Lower leg skin (tissue), 4 donors: ENCODE measurements at regions not wholly inside any gene's neighbourhood (a gene's known extent, or its start where the extent isn't known, plus 50 kb on each side); places are given as distances from the start of the nearest gene placed in this dataset.

ENCODE experiments used
- DNase-seq, 2 donors: peaks; one replicate each; pipeline ENCODE4 v3.0.0-alpha.2; 2019; ENCODE audit warnings: low spot score in 2 of 2
- H3K4me3 ChIP-seq: fragments of 200-600 bp; sonication (generic); 2 replicates; pipeline ENCODE4 v1.5.1; 2017; ENCODE audit warnings: mild to moderate bottlenecking, low read depth; ENCODE audit not compliant: poor library complexity, severe bottlenecking
- POLR2A ChIP-seq, 2 donors: fragments of 450-650 bp; IDR thresholded peaks; one replicate each; pipeline ENCODE4 v1.6.1; 2016 to 2017; ENCODE audit warnings: antibody characterized with exemption in 2 of 2, mild to moderate bottlenecking in 1 of 2, moderate library complexity in 1 of 2
- WGBS, 2 donors: methylation state at CpG; one replicate each; pipeline ENCODE4 v1.1.5; 2018; 5-methylcytosine and 5-hydroxymethylcytosine counted together
- intact Hi-C: fragments of 100-400 bp; cut with DNase I; formaldehyde crosslinking; loops from one replicate; pipeline ENCODE4 v1.15.0; 2023; ENCODE audit warnings: low total_unique reads
- TF ChIP-seq, protein P1 (sequence below), 3 donors: fragments of 450-650 bp; IDR thresholded peaks; one replicate each; pipeline ENCODE4 v1.5.1; 2016; ENCODE audit warnings: antibody characterized with exemption in 3 of 3, mild to moderate bottlenecking in 3 of 3, moderate library complexity in 2 of 3

DNA sequence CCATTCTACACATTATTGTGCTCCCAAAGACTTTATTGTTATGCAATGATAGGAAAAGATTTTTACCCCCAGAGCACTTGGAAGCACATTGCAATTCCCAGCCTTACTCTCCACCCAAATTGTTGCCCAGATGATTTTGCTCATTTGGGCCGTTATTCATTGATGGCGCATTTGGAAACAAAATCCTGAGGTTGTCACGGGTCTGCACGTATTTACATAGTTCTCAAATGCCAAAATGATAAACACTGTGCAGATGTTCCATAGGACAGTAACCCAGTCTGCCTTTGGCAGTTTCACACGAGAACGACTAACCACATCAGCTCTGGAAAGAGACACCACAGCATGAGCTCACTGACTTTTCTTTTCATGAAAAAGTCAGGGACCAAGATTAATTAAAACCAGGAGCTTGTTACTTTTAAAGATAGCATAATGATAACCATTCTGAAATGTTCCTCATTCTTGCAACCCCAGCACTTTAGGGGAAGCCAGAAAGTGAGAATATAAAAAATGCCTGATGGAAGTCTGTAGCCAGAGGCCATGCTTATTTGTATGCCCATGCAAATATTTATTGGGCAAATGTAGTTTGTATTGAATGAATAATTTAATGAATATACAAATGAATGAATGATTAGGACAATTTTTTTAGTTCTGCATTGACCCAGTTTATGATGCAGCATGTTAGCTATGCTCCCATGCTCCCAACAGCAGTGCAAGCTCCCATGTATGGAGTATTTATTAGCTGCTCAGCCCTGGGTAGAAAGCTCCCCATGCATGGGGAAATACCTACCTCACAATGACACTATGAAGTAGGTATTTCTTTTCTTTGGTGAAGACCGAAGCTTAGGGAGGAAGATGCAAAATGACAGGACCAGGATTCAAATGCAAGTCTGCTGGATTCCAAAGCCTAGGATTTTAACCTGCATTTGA, 84.6 kb downstream of the MAIP1 start:
- intact Hi-C loops, result no loop called here
- no peak for DNase-seq
- no peak overlapping the region for H3K4me3 ChIP-seq
- no peak for TF ChIP-seq POLR2A (IDR thresholded peaks at IDR 0.05)
- 46 to 52% methylated on average over 7 of the region's 7 CpGs for WGBS, 2 donors

DNA sequence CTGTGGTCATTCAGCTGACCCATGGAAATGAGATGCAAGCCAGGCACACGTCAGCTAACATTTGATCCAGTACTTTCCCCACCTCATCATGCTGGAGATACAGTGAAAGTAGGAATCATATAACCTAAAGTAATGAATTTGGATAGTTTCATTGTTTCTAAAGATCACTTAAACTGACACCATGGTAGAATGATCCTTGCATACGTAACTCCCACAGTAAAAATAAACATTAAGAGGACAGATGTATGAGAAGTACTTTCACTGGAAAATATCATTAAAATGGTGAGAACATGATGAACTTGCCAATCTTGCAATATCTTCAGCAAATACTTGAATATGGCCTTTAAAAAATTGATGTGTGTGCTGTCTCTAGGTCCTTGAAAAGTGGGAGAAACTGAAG, 85.4 kb downstream of the MAIP1 start:
- 91% methylated on average over 2 of the region's 2 CpGs for WGBS, 2 donors
- intact Hi-C loops, result no loop called here
- H3K4me3 ChIP-seq, result no peak overlapping the region
- no peak for DNase-seq
- TF ChIP-seq POLR2A (IDR thresholded peaks at IDR 0.05), result no peak
- TF ChIP-seq, protein P1, sequence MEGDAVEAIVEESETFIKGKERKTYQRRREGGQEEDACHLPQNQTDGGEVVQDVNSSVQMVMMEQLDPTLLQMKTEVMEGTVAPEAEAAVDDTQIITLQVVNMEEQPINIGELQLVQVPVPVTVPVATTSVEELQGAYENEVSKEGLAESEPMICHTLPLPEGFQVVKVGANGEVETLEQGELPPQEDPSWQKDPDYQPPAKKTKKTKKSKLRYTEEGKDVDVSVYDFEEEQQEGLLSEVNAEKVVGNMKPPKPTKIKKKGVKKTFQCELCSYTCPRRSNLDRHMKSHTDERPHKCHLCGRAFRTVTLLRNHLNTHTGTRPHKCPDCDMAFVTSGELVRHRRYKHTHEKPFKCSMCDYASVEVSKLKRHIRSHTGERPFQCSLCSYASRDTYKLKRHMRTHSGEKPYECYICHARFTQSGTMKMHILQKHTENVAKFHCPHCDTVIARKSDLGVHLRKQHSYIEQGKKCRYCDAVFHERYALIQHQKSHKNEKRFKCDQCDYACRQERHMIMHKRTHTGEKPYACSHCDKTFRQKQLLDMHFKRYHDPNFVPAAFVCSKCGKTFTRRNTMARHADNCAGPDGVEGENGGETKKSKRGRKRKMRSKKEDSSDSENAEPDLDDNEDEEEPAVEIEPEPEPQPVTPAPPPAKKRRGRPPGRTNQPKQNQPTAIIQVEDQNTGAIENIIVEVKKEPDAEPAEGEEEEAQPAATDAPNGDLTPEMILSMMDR (IDR thresholded peaks at IDR 0.05), result no peak

DNA sequence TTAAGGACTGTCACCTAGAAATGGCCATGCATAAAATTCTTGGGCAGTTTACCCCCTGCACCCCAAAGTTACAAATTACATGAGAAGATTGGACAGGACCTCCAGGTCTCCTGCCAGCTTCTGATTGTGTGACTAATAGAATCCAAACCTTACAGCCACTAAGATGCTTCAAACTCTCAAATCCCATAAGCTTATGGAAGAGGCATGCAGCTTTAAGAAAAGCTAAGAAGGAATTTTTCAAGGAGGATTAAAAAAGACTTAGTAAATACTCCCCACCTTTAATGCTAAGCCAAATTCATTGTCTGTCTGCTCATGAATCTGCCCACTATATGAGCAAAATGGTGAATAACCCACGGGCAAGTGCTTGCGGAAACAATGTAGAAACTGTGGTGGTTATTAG, 86.3 kb downstream of the MAIP1 start:
- H3K4me3 ChIP-seq, result no peak overlapping the region
- 73 to 80% methylated on average over 2 of the region's 2 CpGs for WGBS, 2 donors
- DNase-seq, result no peak
- TF ChIP-seq POLR2A (IDR thresholded peaks at IDR 0.05), result no peak
- TF ChIP-seq, protein P1 (IDR thresholded peaks at IDR 0.05), result no peak
- intact Hi-C loops, result no loop called here

DNA sequence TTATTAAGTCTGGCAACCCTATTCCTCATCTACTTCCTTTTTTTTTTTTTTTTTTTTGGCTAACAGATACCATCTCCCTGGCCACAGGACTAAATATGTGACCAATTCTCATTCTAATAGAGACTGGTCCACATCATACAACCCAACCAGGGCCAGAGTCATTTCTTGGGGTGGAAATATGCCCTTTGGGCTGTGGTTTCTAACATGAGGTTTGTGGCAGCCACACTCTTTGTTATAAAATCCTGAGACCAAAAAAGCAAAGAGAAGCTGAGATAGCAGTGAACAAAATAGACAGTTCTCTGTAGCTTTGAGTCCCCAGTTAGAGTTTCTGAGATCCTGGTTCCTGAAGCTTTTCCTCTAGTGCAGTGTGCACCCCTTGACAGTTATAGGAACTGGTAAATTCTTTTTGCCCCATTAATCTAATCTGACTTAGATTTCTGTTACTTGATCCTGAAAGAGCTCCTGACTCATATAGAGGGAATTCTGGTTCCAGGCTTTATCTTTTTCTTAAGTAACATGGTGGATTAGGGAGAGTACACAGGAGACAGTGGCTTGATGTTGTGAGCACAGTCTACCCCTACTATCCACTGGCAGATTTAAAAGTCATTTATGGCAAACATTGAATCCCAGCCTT, 86.8 kb downstream of the MAIP1 start:
- intact Hi-C loops, result no loop called here

DNA sequence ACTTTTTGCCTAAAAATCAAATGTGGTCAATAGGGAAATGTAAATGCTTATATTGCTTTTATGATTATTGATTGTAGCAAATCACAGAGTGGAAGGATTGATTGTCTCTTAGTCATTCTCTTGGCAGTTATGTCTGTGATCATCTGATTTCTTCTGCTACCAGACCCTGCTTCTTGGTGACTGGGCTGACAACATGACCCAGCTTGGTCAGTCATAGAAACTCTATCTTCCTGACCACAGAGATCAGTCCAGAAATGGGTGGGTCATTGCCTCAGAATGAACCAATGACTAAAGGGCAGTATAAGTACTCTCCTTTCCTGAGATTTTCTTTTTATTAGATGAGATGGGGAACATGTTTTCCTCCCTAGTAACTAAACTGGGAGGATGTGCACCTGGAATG, 87.6 kb downstream of the MAIP1 start:
- no peak overlapping the region for H3K4me3 ChIP-seq
- TF ChIP-seq, protein P1 (IDR thresholded peaks at IDR 0.05), result no peak
- no peak for TF ChIP-seq POLR2A (IDR thresholded peaks at IDR 0.05)
- no peak for DNase-seq
- intact Hi-C loops, result no loop called here

More for the DNA sequence above, 86.8 kb downstream of the MAIP1 start:
- H3K4me3 ChIP-seq, result no peak overlapping the region
- DNase-seq, result no peak
- TF ChIP-seq, protein P1 (IDR thresholded peaks at IDR 0.05), result no peak
- TF ChIP-seq POLR2A (IDR thresholded peaks at IDR 0.05), result no peak

DNA sequence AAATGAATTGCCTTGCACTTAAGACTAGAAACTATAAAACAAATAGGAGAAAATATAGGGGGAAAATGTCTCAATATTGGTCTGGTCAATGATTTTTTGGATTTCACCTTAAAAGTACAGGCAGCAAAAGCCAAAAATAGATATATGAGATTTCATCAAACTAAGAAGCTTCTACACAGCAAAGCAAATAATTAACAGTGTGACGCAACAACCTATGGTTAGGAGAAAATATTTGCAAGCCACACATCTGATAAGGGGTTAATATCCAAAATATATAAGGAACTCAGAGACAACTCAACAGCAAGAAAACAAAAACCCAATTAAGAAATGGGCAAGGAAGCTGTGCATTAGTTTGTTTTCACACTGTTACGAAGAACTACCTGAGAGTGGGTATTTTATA, 89.1 kb downstream of the MAIP1 start:
- intact Hi-C loops, result no loop called here
- no peak for DNase-seq
- no peak for TF ChIP-seq POLR2A (IDR thresholded peaks at IDR 0.05)
- TF ChIP-seq, protein P1 (IDR thresholded peaks at IDR 0.05), result no peak
- WGBS, 2 donors, result 95 to 98% methylated on average over 2 of the region's 2 CpGs
- H3K4me3 ChIP-seq, result no peak overlapping the region
